GM23338 (cell line): ENCODE measurements at regions not wholly inside any gene's neighbourhood (a gene's known extent, or its start where the extent isn't known, plus 50 kb on each side); places are given as distances from the start of the nearest gene placed in this dataset.

Experiments used
- ATAC-seq: fragments of 200-7000 bp; cut with Tn5 transposase; 3 replicates; pipeline ENCODE4 v1.9.1; 2020
- DNase-seq: peaks from one replicate; pipeline ENCODE4 v3.0.0-alpha.2; 2015; ENCODE audit warnings: low spot score
- H2AFZ ChIP-seq: fragments of 200-600 bp; sonication (generic); 2 replicates; pipeline ENCODE4 v1.8.0; 2016; ENCODE audit warnings: antibody characterized with exemption, mild to moderate bottlenecking, moderate library complexity
- H3F3A ChIP-seq: fragments of 200-600 bp; sonication (generic); replicated peaks from 2 replicates; pipeline ENCODE4 v1.8.0; 2017; ENCODE audit warnings: antibody characterized with exemption, mixed run types, low read depth
- H3K27ac ChIP-seq: fragments of 200-600 bp; sonication (generic); 2 replicates; pipeline ENCODE4 v1.6.1; 2016; ENCODE audit warnings: low read depth
- H3K27me3 ChIP-seq: fragments of 200-600 bp; sonication (generic); 2 replicates; pipeline ENCODE4 v1.8.0; 2016; ENCODE audit warnings: mild to moderate bottlenecking, mixed run types, moderate library complexity; ENCODE audit not compliant: insufficient read depth
- H3K36me3 ChIP-seq: fragments of 200-600 bp; sonication (generic); 2 replicates; pipeline ENCODE4 v1.8.0; 2016; ENCODE audit warnings: mild to moderate bottlenecking; ENCODE audit not compliant: insufficient read depth
- H3K4me1 ChIP-seq: fragments of 200-600 bp; sonication (generic); 2 replicates; pipeline ENCODE4 v1.8.0; 2016; ENCODE audit warnings: mild to moderate bottlenecking, moderate library complexity; ENCODE audit not compliant: insufficient read depth
- H3K4me2 ChIP-seq: fragments of 200-600 bp; sonication (generic); 2 replicates; pipeline ENCODE4 v1.7.1; 2017; ENCODE audit warnings: mixed run types
- H3K4me3 ChIP-seq: fragments of 200-600 bp; sonication (generic); 2 replicates; pipeline ENCODE4 v1.6.1; 2016; ENCODE audit warnings: mixed run types
- H3K79me2 ChIP-seq: fragments of 200-600 bp; sonication (generic); replicated peaks from 2 replicates; pipeline ENCODE4 v1.8.0; 2017; ENCODE audit warnings: mild to moderate bottlenecking; ENCODE audit not compliant: insufficient read depth
- H3K9me2 ChIP-seq: fragments of 200-600 bp; sonication (generic); 2 replicates; pipeline ENCODE4 v1.8.0; 2017; ENCODE audit not compliant: insufficient read depth
- H4K20me1 ChIP-seq: fragments of 200-600 bp; sonication (generic); replicated peaks from 2 replicates; pipeline ENCODE4 v1.8.0; 2017; ENCODE audit warnings: mild to moderate bottlenecking; ENCODE audit not compliant: insufficient read depth
- H3K27ac Mint-ChIP-seq: 2 replicates; pipeline ENCODE4 v1.8.0; 2020; ENCODE audit warnings: inconsistent platforms, mild to moderate bottlenecking, moderate library complexity, mixed read lengths
- H3K27me3 Mint-ChIP-seq: 3 replicates; pipeline ENCODE4 v1.8.0; 2022; ENCODE audit warnings: low read depth, mild to moderate bottlenecking, moderate library complexity, mixed read lengths, inconsistent platforms; ENCODE audit not compliant: insufficient read depth, poor library complexity
- H3K36me3 Mint-ChIP-seq: 3 replicates; pipeline ENCODE4 v1.8.0; 2021; ENCODE audit warnings: low read depth, mild to moderate bottlenecking, inconsistent platforms, moderate library complexity, mixed read lengths
- H3K4me1 Mint-ChIP-seq: 3 replicates; pipeline ENCODE4 v1.8.0; 2020; ENCODE audit warnings: mild to moderate bottlenecking, inconsistent platforms, mixed read lengths
- H3K4me3 Mint-ChIP-seq: 3 replicates; pipeline ENCODE4 v1.8.0; 2021; ENCODE audit warnings: moderate library complexity, mild to moderate bottlenecking, inconsistent platforms, mixed read lengths
- H3K9me3 Mint-ChIP-seq: 3 replicates; pipeline ENCODE4 v1.8.0; 2020; ENCODE audit warnings: moderate library complexity, mild to moderate bottlenecking, inconsistent platforms, mixed read lengths
- CREB1 ChIP-seq: fragments of 250-450 bp; sonication (Bioruptor Pico); IDR thresholded peaks from 2 replicates; pipeline ENCODE4 v1.5.0; 2020; ENCODE audit warnings: low read depth, mild to moderate bottlenecking, moderate library complexity
- ETS1 ChIP-seq: IDR thresholded peaks from 2 replicates; pipeline ENCODE4 v1.6.1; 2016; ENCODE audit warnings: antibody characterized with exemption
- EZH2 ChIP-seq: fragments of 200-600 bp; sonication (generic); IDR thresholded peaks from one replicate; pipeline ENCODE4 v1.8.0; 2017; ENCODE audit warnings: antibody characterized with exemption, mild to moderate bottlenecking, low read depth; ENCODE audit not compliant: unreplicated experiment
- EZH2phosphoT487 ChIP-seq: fragments of 200-600 bp; sonication (generic); IDR thresholded peaks from one replicate; pipeline ENCODE4 v1.8.1; 2018; ENCODE audit warnings: antibody characterized with exemption; ENCODE audit not compliant: unreplicated experiment
- JUNB ChIP-seq: IDR thresholded peaks from one replicate; pipeline ENCODE4 v1.6.1; 2016; ENCODE audit warnings: antibody characterized with exemption; ENCODE audit not compliant: unreplicated experiment
- NANOG ChIP-seq: IDR thresholded peaks from 2 replicates; pipeline ENCODE4 v1.6.1; 2016; ENCODE audit warnings: antibody characterized with exemption, borderline replicate concordance
- POLR2AphosphoS5 ChIP-seq: IDR thresholded peaks from 2 replicates; pipeline ENCODE4 v1.6.1; 2016; ENCODE audit warnings: antibody characterized with exemption, low read depth
- STAT1 ChIP-seq: IDR thresholded peaks from one replicate; pipeline ENCODE4 v1.6.1; 2016; ENCODE audit warnings: antibody characterized with exemption; ENCODE audit not compliant: unreplicated experiment
- ZNF114 ChIP-seq: fragments of 250-450 bp; sonication (Bioruptor Pico); IDR thresholded peaks from 2 replicates; pipeline ENCODE4 v1.5.0; 2020; ENCODE audit warnings: mild to moderate bottlenecking, moderate library complexity
- TF ChIP-seq, protein P1 (sequence below): IDR thresholded peaks from one replicate; pipeline ENCODE4 v1.6.1; 2018; ENCODE audit warnings: antibody characterized with exemption; ENCODE audit not compliant: unreplicated experiment
- TF ChIP-seq, protein P2 (sequence below), 2 experiments: fragments of 200-600 bp in 1 of 2; sonication (generic) in 1 of 2; conservative IDR thresholded peaks; 2 replicates each; pipeline versions ENCODE4 v1.5.1 to v1.6.1; 2016 to 2017; ENCODE audit warnings: antibody characterized with exemption in 2 of 2, low read depth in 2 of 2, mild to moderate bottlenecking in 2 of 2, moderate library complexity in 1 of 2

DNA sequence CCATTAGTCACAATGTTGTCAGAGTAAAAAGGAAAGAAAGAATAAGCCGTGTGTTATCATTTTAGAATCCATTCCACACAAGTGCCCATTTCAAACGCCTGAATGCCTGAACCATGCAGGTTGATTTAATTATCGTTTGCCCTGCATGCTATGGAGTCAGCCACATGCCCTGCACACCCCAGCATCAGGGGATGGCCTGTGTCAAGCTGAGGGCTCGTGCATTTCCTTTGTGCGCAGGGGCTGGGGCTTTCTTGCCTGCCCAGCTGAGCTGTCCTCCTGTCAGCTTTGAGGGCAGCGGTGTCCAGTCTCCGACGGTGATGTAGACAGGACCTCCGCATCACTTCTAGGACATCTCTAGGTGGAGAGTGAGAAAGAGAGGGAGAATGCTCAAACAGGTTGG lies 200.4 kb downstream of the TSN start:
- Histone ChIP-seq H3K4me1 (no peaks in the 10 kb centered on the region), H4K20me1 (no peaks in the 10 kb centered on the region), H3K27me3 (no peaks in the 10 kb centered on the region), H2AFZ (no peak overlapping the region), H3K4me2 (no peak overlapping the region), H3K36me3 (no peaks in the 10 kb centered on the region), H3F3A (no peaks in the 10 kb centered on the region), H3K79me2 (no peaks in the 10 kb centered on the region), H3K27ac (no peak overlapping the region), H3K4me3 (no peak overlapping the region), H3K9me2 (peaks cover 2% of the 10 kb centered on the region; the same call in 1 of the 2 replicates)
- H3K4me3 Mint-ChIP-seq, result no peak overlapping the region
- TF ChIP-seq EZH2 (no peak), CREB1 (CRISPR knock-in tag) (no peak), JUNB (no peak), NANOG (no peak), STAT1 (no peak), POLR2AphosphoS5 (no peak), ETS1 (no peak)
- TF ChIP-seq, protein P1, sequence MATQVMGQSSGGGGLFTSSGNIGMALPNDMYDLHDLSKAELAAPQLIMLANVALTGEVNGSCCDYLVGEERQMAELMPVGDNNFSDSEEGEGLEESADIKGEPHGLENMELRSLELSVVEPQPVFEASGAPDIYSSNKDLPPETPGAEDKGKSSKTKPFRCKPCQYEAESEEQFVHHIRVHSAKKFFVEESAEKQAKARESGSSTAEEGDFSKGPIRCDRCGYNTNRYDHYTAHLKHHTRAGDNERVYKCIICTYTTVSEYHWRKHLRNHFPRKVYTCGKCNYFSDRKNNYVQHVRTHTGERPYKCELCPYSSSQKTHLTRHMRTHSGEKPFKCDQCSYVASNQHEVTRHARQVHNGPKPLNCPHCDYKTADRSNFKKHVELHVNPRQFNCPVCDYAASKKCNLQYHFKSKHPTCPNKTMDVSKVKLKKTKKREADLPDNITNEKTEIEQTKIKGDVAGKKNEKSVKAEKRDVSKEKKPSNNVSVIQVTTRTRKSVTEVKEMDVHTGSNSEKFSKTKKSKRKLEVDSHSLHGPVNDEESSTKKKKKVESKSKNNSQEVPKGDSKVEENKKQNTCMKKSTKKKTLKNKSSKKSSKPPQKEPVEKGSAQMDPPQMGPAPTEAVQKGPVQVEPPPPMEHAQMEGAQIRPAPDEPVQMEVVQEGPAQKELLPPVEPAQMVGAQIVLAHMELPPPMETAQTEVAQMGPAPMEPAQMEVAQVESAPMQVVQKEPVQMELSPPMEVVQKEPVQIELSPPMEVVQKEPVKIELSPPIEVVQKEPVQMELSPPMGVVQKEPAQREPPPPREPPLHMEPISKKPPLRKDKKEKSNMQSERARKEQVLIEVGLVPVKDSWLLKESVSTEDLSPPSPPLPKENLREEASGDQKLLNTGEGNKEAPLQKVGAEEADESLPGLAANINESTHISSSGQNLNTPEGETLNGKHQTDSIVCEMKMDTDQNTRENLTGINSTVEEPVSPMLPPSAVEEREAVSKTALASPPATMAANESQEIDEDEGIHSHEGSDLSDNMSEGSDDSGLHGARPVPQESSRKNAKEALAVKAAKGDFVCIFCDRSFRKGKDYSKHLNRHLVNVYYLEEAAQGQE, result no peak
- DNase-seq, result no peak
- no peaks in the 10 kb centered on the region for H3K36me3 Mint-ChIP-seq
- peaks cover 3% of the 10 kb centered on the region; the same call in 1 of the 3 replicates for H3K4me1 Mint-ChIP-seq
- no peak overlapping the region for H3K27ac Mint-ChIP-seq
- no peak for ATAC-seq
- H3K9me3 Mint-ChIP-seq, result no peaks in the 10 kb centered on the region; the same call in 2 of the 3 replicates
- H3K27me3 Mint-ChIP-seq, result peaks cover 2% of the 10 kb centered on the region

GRCh38 chr2:121960251-121960650 lies 204.8 kb downstream of the TSN start:
- no peaks in the 10 kb centered on the region for H3F3A ChIP-seq

More at GRCh38 chr2:121960251-121960650, 204.8 kb downstream of the TSN start:
- H3K9me3 Mint-ChIP-seq, result no peaks in the 10 kb centered on the region
- H3K27ac Mint-ChIP-seq, result no peak overlapping the region
- Histone ChIP-seq H3K4me2 (no peak overlapping the region), H3K9me2 (0 out of 2 replicates have a peak, but pooled peaks cover 2% of the 10 kb centered on the region), H4K20me1 (no peaks in the 10 kb centered on the region), H2AFZ (no peak overlapping the region), H3K36me3 (no peaks in the 10 kb centered on the region), H3K27ac (no peak overlapping the region), H3K4me1 (no peaks in the 10 kb centered on the region), H3K4me3 (no peak overlapping the region), H3K79me2 (no peaks in the 10 kb centered on the region), H3K27me3 (no peaks in the 10 kb centered on the region)
- no peaks in the 10 kb centered on the region for H3K27me3 Mint-ChIP-seq
- no peak for DNase-seq
- ATAC-seq, result no peak
- no peak for TF ChIP-seq JUNB
- no peak for TF ChIP-seq POLR2AphosphoS5
- TF ChIP-seq ETS1, result no peak
- no peak for TF ChIP-seq ZNF114 (CRISPR knock-in tag)
- TF ChIP-seq EZH2phosphoT487, result no peak
- TF ChIP-seq CREB1 (CRISPR knock-in tag), result no peak
- TF ChIP-seq, protein P2, sequence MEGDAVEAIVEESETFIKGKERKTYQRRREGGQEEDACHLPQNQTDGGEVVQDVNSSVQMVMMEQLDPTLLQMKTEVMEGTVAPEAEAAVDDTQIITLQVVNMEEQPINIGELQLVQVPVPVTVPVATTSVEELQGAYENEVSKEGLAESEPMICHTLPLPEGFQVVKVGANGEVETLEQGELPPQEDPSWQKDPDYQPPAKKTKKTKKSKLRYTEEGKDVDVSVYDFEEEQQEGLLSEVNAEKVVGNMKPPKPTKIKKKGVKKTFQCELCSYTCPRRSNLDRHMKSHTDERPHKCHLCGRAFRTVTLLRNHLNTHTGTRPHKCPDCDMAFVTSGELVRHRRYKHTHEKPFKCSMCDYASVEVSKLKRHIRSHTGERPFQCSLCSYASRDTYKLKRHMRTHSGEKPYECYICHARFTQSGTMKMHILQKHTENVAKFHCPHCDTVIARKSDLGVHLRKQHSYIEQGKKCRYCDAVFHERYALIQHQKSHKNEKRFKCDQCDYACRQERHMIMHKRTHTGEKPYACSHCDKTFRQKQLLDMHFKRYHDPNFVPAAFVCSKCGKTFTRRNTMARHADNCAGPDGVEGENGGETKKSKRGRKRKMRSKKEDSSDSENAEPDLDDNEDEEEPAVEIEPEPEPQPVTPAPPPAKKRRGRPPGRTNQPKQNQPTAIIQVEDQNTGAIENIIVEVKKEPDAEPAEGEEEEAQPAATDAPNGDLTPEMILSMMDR (conservative IDR thresholded peaks at IDR 0.05; ENCODE audit: low read depth in 2 of 2), result no peak
- H3K4me3 Mint-ChIP-seq, result no peak overlapping the region
- peaks cover under 1% of the 10 kb centered on the region; the same call in 1 of the 3 replicates for H3K4me1 Mint-ChIP-seq
- no peaks in the 10 kb centered on the region for H3K36me3 Mint-ChIP-seq
